ENCODE measurements at regions not wholly inside any gene's neighbourhood (a gene's known extent, or its start where the extent isn't known, plus 50 kb on each side); places are given as distances from the start of the nearest gene placed in this dataset.

GRCh38 chr13:109669234-109669612 lies 117.2 kb downstream of the IRS2 start:
- no peak for DNase-seq

DNA sequence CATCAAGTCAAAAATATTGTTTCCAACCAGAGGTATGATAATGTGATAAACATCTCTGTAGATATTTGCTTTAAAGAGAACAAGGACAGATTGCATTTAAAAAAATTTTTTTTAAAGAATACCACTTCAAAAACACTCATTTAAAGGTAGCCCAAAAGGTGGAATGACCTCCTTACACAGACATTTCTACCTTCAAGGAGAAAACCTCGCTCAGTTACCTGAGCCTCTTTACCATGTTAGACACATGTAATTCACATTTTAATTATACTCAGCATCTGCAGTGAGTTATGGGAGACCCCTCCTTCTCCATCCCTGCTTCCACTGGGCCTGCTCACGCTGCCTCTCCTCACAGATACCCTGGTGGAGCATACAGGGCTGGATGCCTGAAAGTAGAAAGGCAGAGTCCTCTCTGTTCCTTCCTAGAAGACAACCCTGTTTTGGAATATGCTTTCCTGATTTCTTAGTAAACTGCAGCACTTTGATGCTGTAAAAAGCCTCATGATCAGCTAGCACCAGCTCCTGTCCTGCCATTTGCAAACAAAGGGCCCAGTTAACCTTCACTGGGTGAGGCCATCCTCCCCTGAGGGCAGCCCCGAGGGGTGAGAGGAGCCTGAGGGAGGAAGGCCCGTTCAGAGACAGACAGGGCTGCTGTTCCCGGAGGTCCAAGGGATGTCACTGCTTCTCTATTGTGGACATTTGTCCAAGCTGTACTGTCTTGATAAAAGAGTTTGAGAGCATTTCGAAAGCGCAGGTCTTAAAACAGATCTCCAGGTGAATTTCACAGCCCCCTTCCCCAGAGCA lies 117.8 kb downstream of the IRS2 start:
- DNase-seq = no peak

DNA sequence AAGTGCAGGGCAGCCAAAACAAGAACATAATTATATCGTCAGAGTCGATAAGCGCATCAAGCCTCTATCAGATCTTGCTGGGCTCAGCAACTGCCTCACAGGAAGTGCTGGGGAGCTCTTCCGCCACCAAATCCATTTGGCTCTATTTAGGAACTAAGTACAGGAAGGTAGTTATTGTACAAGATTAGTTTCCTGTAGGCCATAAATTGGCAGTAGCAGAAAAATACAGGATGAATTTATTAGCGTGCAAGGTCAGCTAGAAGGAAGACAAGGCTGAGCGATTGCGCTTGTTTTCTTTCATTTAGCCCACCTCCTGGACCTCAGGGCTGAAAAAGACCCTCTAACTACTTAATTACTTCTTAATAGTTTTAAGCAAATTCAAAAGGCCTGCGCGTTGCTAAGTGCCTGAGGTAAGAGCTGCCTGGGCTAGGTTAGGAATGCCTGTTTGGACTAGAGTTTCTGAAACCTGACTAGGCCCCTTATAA lies 118.5 kb downstream of the IRS2 start:
- DNase-seq = no peak

- DNase-seq = no peak
These were observed 119.3 kb downstream of the IRS2 start for GRCh38 chr13:109667056-109667455.

DNA sequence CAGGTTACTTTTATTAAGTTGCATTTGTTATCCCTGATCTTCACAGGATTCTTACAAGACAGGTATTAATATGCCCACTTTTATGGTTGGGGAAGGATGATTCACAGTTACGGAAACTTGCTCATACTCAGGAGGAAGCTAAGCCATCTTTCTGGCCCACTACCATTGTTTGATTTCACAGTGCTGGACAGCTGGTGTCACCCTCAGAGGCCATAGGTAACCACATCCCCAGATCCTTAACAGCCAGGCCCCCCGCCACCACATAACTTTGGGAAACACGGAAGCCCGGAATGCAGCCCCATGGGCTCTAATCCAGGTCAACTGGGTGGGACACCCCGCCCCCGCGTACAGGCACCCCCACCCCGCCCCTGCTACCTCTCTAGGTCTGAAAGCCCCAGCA lies 119.7 kb downstream of the IRS2 start:
- no peak for DNase-seq

DNA sequence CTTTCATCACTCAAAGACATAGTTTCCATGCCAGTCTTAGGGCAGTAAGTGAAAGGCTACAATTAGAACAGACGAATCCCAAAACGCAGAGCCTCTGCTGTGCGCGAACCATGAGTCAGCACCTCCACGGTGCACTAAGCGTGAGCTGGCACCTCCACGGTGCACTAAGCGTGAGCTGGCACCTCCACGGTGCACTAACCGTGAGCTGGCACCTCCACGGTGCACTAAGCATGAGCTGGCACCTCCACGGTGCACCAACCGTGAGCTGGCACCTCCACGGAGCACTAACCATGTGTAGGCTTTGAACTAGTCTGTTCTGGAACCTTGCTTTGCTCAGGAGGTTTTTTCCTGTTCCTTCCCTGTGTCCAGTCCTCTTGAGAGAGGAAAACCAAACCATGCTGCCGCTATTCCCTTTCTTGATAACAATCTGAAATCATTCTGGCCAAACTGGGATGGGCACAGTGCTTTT lies 120.6 kb downstream of the IRS2 start:
- DNase-seq = no peak

- DNase-seq = no peak
These were observed 121.1 kb downstream of the IRS2 start for GRCh38 chr13:109665240-109665639.

- no peak for DNase-seq
These were observed 129.0 kb downstream of the IRS2 start for GRCh38 chr13:109657395-109657794.

DNA sequence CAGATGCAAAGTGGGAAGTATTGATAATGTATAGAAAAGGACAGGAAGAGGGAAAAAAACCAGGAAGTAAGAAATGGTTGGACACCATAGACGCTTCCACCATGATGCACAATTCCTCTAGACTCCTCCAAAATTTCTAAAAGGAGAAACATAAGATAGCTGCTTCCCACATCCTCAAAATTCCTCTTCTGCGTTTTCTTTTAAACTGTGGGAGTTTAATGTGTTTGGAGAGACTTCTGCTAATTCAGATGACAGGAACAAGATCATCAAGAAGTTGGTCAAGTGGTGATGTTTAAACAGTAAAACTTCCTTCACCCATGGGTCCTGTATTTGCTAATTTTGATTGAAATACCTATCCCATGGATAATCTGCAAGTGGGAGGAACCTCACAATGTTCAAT lies 130.2 kb downstream of the IRS2 start:
- no peak for DNase-seq

GRCh38 chr13:109655611-109656010 lies 130.8 kb downstream of the IRS2 start:
- DNase-seq = no peak

- no peak for DNase-seq
These were observed 131.2 kb downstream of the IRS2 start for GRCh38 chr13:109655206-109655600.

GRCh38 chr13:109654341-109655205 lies 131.8 kb downstream of the IRS2 start:
- DNase-seq = no peak

DNA sequence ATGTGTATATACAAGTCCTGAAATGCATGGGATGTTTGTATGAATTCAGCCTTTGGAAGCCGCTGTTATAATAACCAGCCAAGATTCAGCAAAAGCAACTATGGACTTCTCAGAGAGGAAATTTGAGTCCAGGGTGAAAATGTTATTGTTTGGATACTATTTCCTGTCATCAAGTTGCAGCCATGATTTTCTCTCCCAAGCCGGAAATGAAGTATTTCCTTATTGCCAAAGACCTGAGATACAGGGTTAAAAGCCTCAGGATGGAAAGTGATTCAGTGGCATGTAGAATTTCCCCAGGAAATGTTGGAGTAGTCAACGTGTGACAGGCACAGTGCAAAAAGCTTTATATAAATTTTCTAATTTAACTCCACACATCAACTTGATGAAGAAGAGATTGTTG lies 133.9 kb downstream of the IRS2 start:
- no peak for DNase-seq

DNA sequence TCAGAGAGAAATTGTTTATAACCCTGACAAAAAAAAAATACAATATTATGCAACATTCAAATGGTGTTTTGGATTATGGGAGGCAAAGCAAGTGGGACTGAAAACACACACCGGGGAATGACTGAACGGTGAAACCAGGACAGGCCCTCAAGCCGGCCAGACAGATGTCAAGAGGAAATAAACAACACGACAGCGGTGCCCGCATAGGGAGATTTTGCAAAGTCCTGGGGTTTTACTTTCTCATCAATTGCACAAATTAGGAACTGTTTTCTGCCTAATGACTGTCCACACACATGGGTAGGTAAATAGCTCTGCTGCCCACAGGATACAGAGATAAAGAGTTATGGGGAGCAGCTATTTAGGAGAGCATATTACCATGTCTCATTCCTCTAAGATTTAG lies 134.5 kb downstream of the IRS2 start:
- DNase-seq = no peak

GRCh38 chr13:109651311-109651710 lies 135.1 kb downstream of the IRS2 start:
- no peak for DNase-seq

- DNase-seq = no peak
These were observed 135.5 kb downstream of the IRS2 start for GRCh38 chr13:109650861-109651260.

GRCh38 chr13:109649713-109650112 lies 136.7 kb downstream of the IRS2 start:
- DNase-seq = no peak

GRCh38 chr13:109647699-109648098 lies 138.7 kb downstream of the IRS2 start:
- no peak for DNase-seq

- DNase-seq = no peak
These were observed 139.3 kb downstream of the IRS2 start for GRCh38 chr13:109647053-109647452.

DNA sequence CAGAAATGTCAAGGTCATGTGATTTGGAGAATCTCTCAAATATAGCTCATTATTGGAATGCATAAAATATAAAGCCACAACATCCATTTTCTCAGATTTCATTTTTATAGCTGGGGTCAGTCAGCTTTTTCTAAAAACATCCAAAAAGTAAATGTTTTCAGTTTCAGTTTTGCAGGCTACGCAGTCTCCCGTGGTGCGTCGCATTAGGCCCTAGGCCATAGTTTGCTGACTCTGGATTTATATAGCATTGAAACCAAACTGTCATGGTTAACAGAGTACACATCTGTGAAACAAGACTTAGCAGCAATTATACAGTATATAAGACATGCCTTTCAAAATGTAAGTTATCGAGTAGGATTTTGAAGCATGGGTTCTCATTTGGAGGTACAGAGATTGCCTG lies 140.0 kb downstream of the IRS2 start:
- DNase-seq = no peak

DNA sequence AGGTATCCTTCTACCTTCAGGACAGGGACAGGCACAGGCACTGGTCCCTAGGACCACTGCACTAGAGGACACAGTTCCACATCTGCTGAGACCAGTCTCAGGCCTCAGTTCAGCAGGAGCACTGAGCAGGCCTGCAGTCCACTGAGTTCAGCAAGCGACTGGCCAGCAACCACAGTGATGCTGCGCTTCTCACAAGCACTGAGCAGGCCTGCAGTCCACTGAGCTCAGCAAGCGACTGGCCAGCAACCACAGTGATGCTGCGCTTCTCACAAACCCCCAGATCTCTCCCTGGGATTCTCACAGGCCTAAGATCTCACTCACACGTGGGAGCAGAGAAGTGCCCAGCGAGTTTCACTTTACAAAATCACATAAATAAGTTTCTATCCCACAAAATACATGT lies 140.6 kb downstream of the IRS2 start:
- no peak for DNase-seq

DNA sequence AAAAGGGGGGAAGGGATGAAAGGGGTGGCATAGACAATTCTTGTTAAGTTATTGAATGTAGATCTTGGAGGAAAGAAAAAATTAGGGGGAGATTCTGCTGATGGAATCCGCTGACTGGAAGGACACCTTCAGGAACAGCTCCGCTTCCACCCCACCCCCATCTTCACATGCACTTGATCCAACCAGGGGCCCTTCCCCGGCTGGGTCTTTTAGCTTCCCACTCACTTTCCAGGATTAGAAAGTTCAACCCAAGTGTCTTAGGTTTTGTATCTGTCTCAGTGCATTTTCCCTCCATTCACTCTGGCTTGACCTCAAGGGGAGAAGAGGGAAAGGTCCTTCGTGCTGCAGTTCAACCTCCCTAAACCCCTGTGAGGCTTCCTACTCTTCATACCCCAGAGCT lies 141.4 kb downstream of the IRS2 start:
- DNase-seq = no peak

DNA sequence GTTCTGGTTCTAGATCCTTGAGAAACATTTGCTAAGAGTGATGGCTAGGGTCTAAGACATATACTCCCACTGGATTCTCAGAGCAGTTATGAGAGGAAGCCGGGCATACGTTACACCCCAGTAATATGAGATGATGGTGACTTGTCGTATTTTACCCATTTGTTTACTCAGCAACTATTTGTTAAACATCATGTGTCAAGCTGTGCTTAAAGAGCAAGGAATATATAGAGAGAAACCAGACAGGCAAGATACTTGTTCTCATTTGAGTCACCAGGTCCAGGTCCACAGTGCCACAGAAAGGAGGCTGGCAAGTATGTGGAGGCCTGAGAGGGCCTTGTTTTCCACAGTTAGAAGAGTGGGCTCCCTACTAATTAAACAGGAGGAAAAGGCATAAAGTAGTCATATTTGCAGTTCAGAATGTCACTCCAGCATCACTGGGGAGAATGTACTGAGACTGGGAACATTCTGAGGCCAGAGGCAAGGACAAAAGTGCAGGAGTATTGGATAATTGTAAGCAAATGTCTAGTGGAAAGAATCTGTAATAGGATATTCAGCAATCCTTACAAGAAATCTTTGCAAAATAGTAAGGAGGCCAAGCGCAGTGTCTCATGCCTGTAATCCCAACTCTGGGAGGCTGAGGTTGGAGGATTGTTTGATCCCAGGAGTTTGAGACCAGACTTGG lies 142.2 kb downstream of the IRS2 start:
- no peak for DNase-seq
